Keratinocyte (primary cell): ENCODE measurements at regions not wholly inside any gene's neighbourhood (a gene's known extent, or its start where the extent isn't known, plus 50 kb on each side); places are given as distances from the start of the nearest gene placed in this dataset.

Experiments
- DNase-seq: peaks from one replicate; pipeline ENCODE4 v3.0.0-alpha.2; 2011; ENCODE audit warnings: low read depth, missing footprints, low spot score
- FAIRE-seq: peaks from 2 replicates; lab custom pipeline; 2011; peaks lifted over from hg19 to GRCh38; lab: Jason Lieb, UNC
- H2AFZ ChIP-seq: 2 replicates; pipeline ENCODE4 v1.6.0; 2012; ENCODE audit warnings: low read length, control low read depth, inconsistent platforms; ENCODE audit not compliant: control insufficient read depth
- H3K27ac ChIP-seq: 2 replicates; pipeline ENCODE4 v1.5.1; 2011; ENCODE audit warnings: low read length; ENCODE audit not compliant: control insufficient read depth, insufficient read depth
- H3K27me3 ChIP-seq: 3 replicates; pipeline ENCODE4 v1.6.0; 2011; ENCODE audit warnings: low read length; ENCODE audit not compliant: control insufficient read depth, insufficient read depth; ENCODE audit errors: extremely low read depth
- H3K36me3 ChIP-seq, 2 experiments: 2 replicates in 1 of 2; 3 replicates in 1 of 2; pipeline ENCODE4 v1.5.1; 2011; ENCODE audit warnings: low read length in 2 of 2, mild to moderate bottlenecking in 1 of 2; ENCODE audit not compliant: control insufficient read depth in 2 of 2, insufficient read depth in 2 of 2; ENCODE audit errors: extremely low read depth in 1 of 2
- H3K4me1 ChIP-seq: 3 replicates; pipeline ENCODE4 v1.5.1; 2011; ENCODE audit warnings: low read length; ENCODE audit not compliant: control insufficient read depth, insufficient read depth; ENCODE audit errors: extremely low read depth
- H3K4me2 ChIP-seq: 3 replicates; pipeline ENCODE4 v1.6.0; 2011; ENCODE audit warnings: low read depth, low read length; ENCODE audit not compliant: control insufficient read depth, insufficient read depth; ENCODE audit errors: extremely low read depth
- H3K4me3 ChIP-seq, 3 experiments: fragments of 200-600 bp in 1 of 3; sonication (generic) in 1 of 3; 2 replicates in 2 of 3; 3 replicates in 1 of 3; pipeline ENCODE4 v1.5.1; 2011 to 2016; ENCODE audit warnings: low read length in 3 of 3, mild to moderate bottlenecking in 3 of 3, control low read depth in 2 of 3, inconsistent platforms in 1 of 3, low read depth in 1 of 3, mixed read lengths in 1 of 3, mixed run types in 1 of 3, moderate library complexity in 1 of 3; ENCODE audit not compliant: control insufficient read depth in 2 of 3, insufficient read depth in 2 of 3; ENCODE audit errors: extremely low read depth in 1 of 3
- H3K79me2 ChIP-seq: 2 replicates; pipeline ENCODE4 v1.6.0; 2012; ENCODE audit warnings: low read length; ENCODE audit not compliant: control insufficient read depth, insufficient read depth
- H3K9ac ChIP-seq: 3 replicates; pipeline ENCODE4 v1.6.0; 2011; ENCODE audit warnings: low read length; ENCODE audit not compliant: control insufficient read depth, insufficient read depth; ENCODE audit errors: extremely low read depth
- H3K9me1 ChIP-seq: 3 replicates; pipeline ENCODE4 v1.6.0; 2011; ENCODE audit warnings: low read length; ENCODE audit not compliant: control insufficient read depth, insufficient read depth; ENCODE audit errors: extremely low read depth
- H3K9me3 ChIP-seq: 2 replicates; pipeline ENCODE4 v1.5.1; 2012; ENCODE audit warnings: low read depth, low read length; ENCODE audit not compliant: control insufficient read depth
- H4K20me1 ChIP-seq: 3 replicates; pipeline ENCODE4 v1.6.0; 2011; ENCODE audit warnings: low read length; ENCODE audit not compliant: control insufficient read depth, insufficient read depth; ENCODE audit errors: extremely low read depth
- EZH2 ChIP-seq: IDR thresholded peaks from one replicate; pipeline ENCODE4 v1.6.1; 2012; ENCODE audit warnings: inconsistent platforms, mild to moderate bottlenecking, low read length, moderate library complexity
- dilution Hi-C: fragments of 300-500 bp; cut with MboI; formaldehyde crosslinking; loops from one replicate; pipeline ENCODE4 v1.7.0; 2020; ENCODE audit warnings: low sequenced_read_pairs; ENCODE audit not compliant: extremely low pct_ligation_motif_present
- TF ChIP-seq, protein P1 (sequence below), 3 experiments: IDR thresholded peaks in 1 of 3; conservative IDR thresholded peaks in 1 of 3; optimal IDR thresholded peaks in 1 of 3; 2 replicates in 2 of 3; 3 replicates in 1 of 3; pipeline versions ENCODE3 to v1.5.1; 2011; ENCODE audit warnings: low read length in 3 of 3, mild to moderate bottlenecking in 3 of 3, moderate library complexity in 2 of 3, control low read depth in 1 of 3, inconsistent platforms in 1 of 3; ENCODE audit not compliant: insufficient read depth in 2 of 3; ENCODE audit errors: extremely low read depth in 1 of 3

DNA sequence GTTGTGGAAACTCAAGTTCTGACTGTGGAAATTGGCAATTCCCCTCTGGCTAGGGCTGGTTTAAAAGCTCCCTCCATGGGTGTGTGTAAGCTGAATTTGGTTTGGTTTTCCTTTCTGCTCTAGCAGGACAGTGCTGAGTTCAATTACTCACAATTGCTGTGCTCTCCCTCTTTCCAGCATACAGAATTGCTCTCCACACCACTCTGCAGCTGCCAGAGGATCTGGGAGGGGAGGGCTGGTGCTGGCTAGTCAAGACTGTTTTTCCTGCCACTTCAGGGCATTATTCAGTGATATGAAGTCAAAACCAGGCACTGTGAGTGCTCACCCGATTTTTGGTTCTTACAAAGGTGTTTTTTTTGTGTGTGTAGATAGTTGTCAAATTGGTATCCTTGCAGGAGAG, 336.9 kb upstream of the SLC24A2 start:
- TF ChIP-seq EZH2: no peak
- TF ChIP-seq, protein P1, sequence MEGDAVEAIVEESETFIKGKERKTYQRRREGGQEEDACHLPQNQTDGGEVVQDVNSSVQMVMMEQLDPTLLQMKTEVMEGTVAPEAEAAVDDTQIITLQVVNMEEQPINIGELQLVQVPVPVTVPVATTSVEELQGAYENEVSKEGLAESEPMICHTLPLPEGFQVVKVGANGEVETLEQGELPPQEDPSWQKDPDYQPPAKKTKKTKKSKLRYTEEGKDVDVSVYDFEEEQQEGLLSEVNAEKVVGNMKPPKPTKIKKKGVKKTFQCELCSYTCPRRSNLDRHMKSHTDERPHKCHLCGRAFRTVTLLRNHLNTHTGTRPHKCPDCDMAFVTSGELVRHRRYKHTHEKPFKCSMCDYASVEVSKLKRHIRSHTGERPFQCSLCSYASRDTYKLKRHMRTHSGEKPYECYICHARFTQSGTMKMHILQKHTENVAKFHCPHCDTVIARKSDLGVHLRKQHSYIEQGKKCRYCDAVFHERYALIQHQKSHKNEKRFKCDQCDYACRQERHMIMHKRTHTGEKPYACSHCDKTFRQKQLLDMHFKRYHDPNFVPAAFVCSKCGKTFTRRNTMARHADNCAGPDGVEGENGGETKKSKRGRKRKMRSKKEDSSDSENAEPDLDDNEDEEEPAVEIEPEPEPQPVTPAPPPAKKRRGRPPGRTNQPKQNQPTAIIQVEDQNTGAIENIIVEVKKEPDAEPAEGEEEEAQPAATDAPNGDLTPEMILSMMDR (optimal IDR thresholded peaks at IDR 0.05 in 1 of 3, IDR thresholded peaks at IDR 0.05 in 1 of 3, conservative IDR thresholded peaks at IDR 0.05 in 1 of 3; ENCODE audit: extremely low read depth in 1 of 3, insufficient read depth in 2 of 3, low read length in 3 of 3): no peak
- Histone ChIP-seq H3K27ac (no peak overlapping the region), H3K9me1 (no peaks in the 10 kb centered on the region), H3K4me1 (no peaks in the 10 kb centered on the region), H3K9me3 (no peaks in the 10 kb centered on the region), H4K20me1 (no peaks in the 10 kb centered on the region), H3K9ac (no peak overlapping the region), H2AFZ (no peak overlapping the region), H3K27me3 (no peaks in the 10 kb centered on the region), H3K4me2 (no peak overlapping the region), H3K79me2 (no peaks in the 10 kb centered on the region), H3K36me3 (no peaks in the 10 kb centered on the region), H3K4me3 (no peak overlapping the region)
- dilution Hi-C loops: no loop called here
- DNase-seq (no peak), FAIRE-seq (peak; percentile 60)

DNA sequence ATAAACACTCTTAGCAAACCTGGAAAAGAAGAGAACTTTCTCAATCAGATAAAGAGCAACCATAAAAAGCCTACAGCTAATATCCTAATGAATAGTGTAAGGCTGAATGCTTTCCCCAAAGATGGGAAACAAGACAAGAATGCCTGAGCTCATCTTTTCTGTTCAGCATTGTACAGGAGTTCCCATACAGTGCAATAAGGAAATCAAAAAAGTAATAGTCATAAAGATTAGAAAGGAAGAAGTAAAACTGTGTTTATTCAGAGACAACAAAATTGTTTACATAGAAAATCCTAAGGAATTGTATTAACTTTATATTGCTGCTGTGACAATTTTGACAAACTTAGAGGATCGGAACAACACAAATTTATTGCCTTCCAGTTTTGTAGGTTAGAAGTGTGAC, 330.7 kb upstream of the SLC24A2 start:
- no peak overlapping the region for H3K9ac ChIP-seq
- H4K20me1 ChIP-seq: no peaks in the 10 kb centered on the region
- dilution Hi-C loops: loop anchor here (25.0 kb wide), 1 partner anchor 93 kb away; no protein-coding TSS in a partner anchor
- no peaks in the 10 kb centered on the region for H3K9me3 ChIP-seq
- H3K79me2 ChIP-seq: no peaks in the 10 kb centered on the region
- no peaks in the 10 kb centered on the region for H3K36me3 ChIP-seq
- no peaks in the 10 kb centered on the region for H3K4me1 ChIP-seq
- no peaks in the 10 kb centered on the region for H3K27me3 ChIP-seq
- no peak overlapping the region for H3K4me2 ChIP-seq
- no peak for TF ChIP-seq EZH2
- TF ChIP-seq, protein P1 (optimal IDR thresholded peaks at IDR 0.05 in 1 of 3, IDR thresholded peaks at IDR 0.05 in 1 of 3, conservative IDR thresholded peaks at IDR 0.05 in 1 of 3; ENCODE audit: extremely low read depth in 1 of 3, insufficient read depth in 2 of 3, low read length in 3 of 3): no peak
- DNase-seq (no peak), FAIRE-seq (no peak)
- H3K9me1 ChIP-seq: no peaks in the 10 kb centered on the region
- no peak overlapping the region for H3K4me3 ChIP-seq
- H3K27ac ChIP-seq: no peak overlapping the region
- H2AFZ ChIP-seq: no peak overlapping the region
